ENCODE measurements at regions not wholly inside any gene's neighbourhood (a gene's known extent, or its start where the extent isn't known, plus 50 kb on each side); places are given as distances from the start of the nearest gene placed in this dataset.
A peak's percentile ranks its signal among the peaks of the same experiment; 100 is the strongest.

GRCh38 chr13:73194310-73194709, 135.5 kb downstream of the KLF5 start:
- H3K36me3 Mint-ChIP-seq: no peaks in the 10 kb centered on the region
- no peak for TF ChIP-seq CTCF (IDR thresholded peaks at IDR 0.05; ENCODE audit: unreplicated experiment)
- no peak overlapping the region for H3K4me3 Mint-ChIP-seq
- no peaks in the 10 kb centered on the region for H3K27me3 Mint-ChIP-seq (ENCODE audit: low read depth)
- peaks cover 20% of the 10 kb centered on the region for H3K4me1 Mint-ChIP-seq
- no peak for DNase-seq (ENCODE audit: low spot score in 2 of 2, unreplicated experiment in 2 of 2)
- H3K9me3 Mint-ChIP-seq: peaks cover 8% of the 10 kb centered on the region
- peak overlapping the region; percentile 22 for H3K27ac Mint-ChIP-seq

- no peak overlapping the region for H3K4me3 Mint-ChIP-seq
- peaks cover 8% of the 10 kb centered on the region for H3K9me3 Mint-ChIP-seq
- H3K27me3 Mint-ChIP-seq (ENCODE audit: low read depth): no peaks in the 10 kb centered on the region
- peaks cover 15% of the 10 kb centered on the region for H3K4me1 Mint-ChIP-seq
- H3K27ac Mint-ChIP-seq: no peak overlapping the region
- DNase-seq (ENCODE audit: low spot score in 2 of 2, unreplicated experiment in 2 of 2): no peak
- H3K36me3 Mint-ChIP-seq: no peaks in the 10 kb centered on the region
- no peak for TF ChIP-seq CTCF (IDR thresholded peaks at IDR 0.05; ENCODE audit: unreplicated experiment)
These were observed 134.7 kb downstream of the KLF5 start for GRCh38 chr13:73193554-73193953.

- Mint-ChIP-seq H3K27ac (no peak overlapping the region), H3K36me3 (no peaks in the 10 kb centered on the region), H3K9me3 (peaks cover 8% of the 10 kb centered on the region), H3K4me3 (no peak overlapping the region), H3K27me3 (ENCODE audit: low read depth) (no peaks in the 10 kb centered on the region), H3K4me1 (peaks cover 15% of the 10 kb centered on the region)
- no peak for TF ChIP-seq CTCF (IDR thresholded peaks at IDR 0.05; ENCODE audit: unreplicated experiment)
- no peak for DNase-seq (ENCODE audit: low spot score in 2 of 2, unreplicated experiment in 2 of 2)
These were observed 131.7 kb downstream of the KLF5 start for GRCh38 chr13:73190477-73190876.

- Mint-ChIP-seq H3K9me3 (peaks cover 8% of the 10 kb centered on the region), H3K36me3 (no peaks in the 10 kb centered on the region), H3K4me3 (no peak overlapping the region), H3K4me1 (peaks cover 15% of the 10 kb centered on the region), H3K27ac (no peak overlapping the region), H3K27me3 (ENCODE audit: low read depth) (no peaks in the 10 kb centered on the region)
- no peak for DNase-seq (ENCODE audit: low spot score in 2 of 2, unreplicated experiment in 2 of 2)
- no peak for TF ChIP-seq CTCF (IDR thresholded peaks at IDR 0.05; ENCODE audit: unreplicated experiment)
These were observed 131.0 kb downstream of the KLF5 start for GRCh38 chr13:73189776-73190175.

- DNase-seq (ENCODE audit: low spot score in 2 of 2, unreplicated experiment in 2 of 2): no peak
- Mint-ChIP-seq H3K36me3 (no peaks in the 10 kb centered on the region), H3K4me3 (no peak overlapping the region), H3K27ac (no peak overlapping the region), H3K9me3 (peaks cover 8% of the 10 kb centered on the region), H3K4me1 (peaks cover 14% of the 10 kb centered on the region), H3K27me3 (ENCODE audit: low read depth) (no peaks in the 10 kb centered on the region)
- no peak for TF ChIP-seq CTCF (IDR thresholded peaks at IDR 0.05; ENCODE audit: unreplicated experiment)
These were observed 130.6 kb downstream of the KLF5 start for GRCh38 chr13:73189362-73189761.

- Mint-ChIP-seq H3K4me1 (peaks cover 9% of the 10 kb centered on the region), H3K27me3 (ENCODE audit: low read depth) (no peaks in the 10 kb centered on the region), H3K4me3 (no peak overlapping the region), H3K36me3 (no peaks in the 10 kb centered on the region), H3K9me3 (peaks cover under 1% of the 10 kb centered on the region), H3K27ac (no peak overlapping the region)
- no peak for TF ChIP-seq CTCF (IDR thresholded peaks at IDR 0.05; ENCODE audit: unreplicated experiment)
- DNase-seq (ENCODE audit: low spot score in 2 of 2, unreplicated experiment in 2 of 2): no peak
These were observed 128.3 kb downstream of the KLF5 start for GRCh38 chr13:73187106-73187505.

Measured in mesothelial cell of epicardium (in vitro differentiated cells).